A549 (cell line): ENCODE measurements at regions not wholly inside any gene's neighbourhood (a gene's known extent, or its start where the extent isn't known, plus 50 kb on each side); places are given as distances from the start of the nearest gene placed in this dataset.

Experiments used
- CEBPB ChIP-seq, 2 experiments: fragments of >200 bp in 1 of 2; sonication (Bioruptor Twin) in 1 of 2; formaldehyde crosslinking in 1 of 2; IDR thresholded peaks; 2 replicates each; pipeline ENCODE4 v1.6.1; 2012 to 2016
- CTCF ChIP-seq: fragments of >200 bp; sonication (Bioruptor Twin); formaldehyde crosslinking; IDR thresholded peaks from 3 replicates; pipeline ENCODE4 v1.5.1; 2016
- HOXB13 ChIP-seq: fragments of 250-450 bp; sonication (Bioruptor Pico); IDR thresholded peaks from 2 replicates; pipeline ENCODE4 v1.5.0; 2020; ENCODE audit warnings: low read depth, mild to moderate bottlenecking, moderate library complexity
- MAX ChIP-seq: IDR thresholded peaks from 2 replicates; pipeline ENCODE4 v1.6.1; 2012
- POLR2A ChIP-seq: IDR thresholded peaks from 2 replicates; pipeline ENCODE4 v1.6.1; 2012; ENCODE audit warnings: mild to moderate bottlenecking, low read length
- RCOR1 ChIP-seq: fragments of 150-350 bp; IDR thresholded peaks from 2 replicates; pipeline ENCODE4 v1.6.1; 2014; ENCODE audit warnings: antibody characterized with exemption, low read length, low read depth
- REST ChIP-seq: fragments of 200-600 bp; sonication (generic); IDR thresholded peaks from 2 replicates; pipeline ENCODE4 v1.6.1; 2016; ENCODE audit warnings: antibody characterized with exemption, mild to moderate bottlenecking, moderate library complexity
- ZNF302 ChIP-seq: fragments of 250-450 bp; sonication (Bioruptor Pico); IDR thresholded peaks from 2 replicates; pipeline ENCODE4 v1.9.0; 2021; ENCODE audit warnings: inconsistent platforms, mild to moderate bottlenecking, moderate library complexity

- TF ChIP-seq HOXB13 (CRISPR knock-in tag) (no peak), CEBPB (IDR thresholded peaks at IDR 0.05) (no peak), ZNF302 (CRISPR knock-in tag) (no peak), CTCF (no peak), RCOR1 (no peak), REST (no peak), MAX (no peak), POLR2A (no peak)
Measured at GRCh38 chr1:106194206-106194605, 862.3 kb upstream of the PRMT6 start.
